ENCODE measurements at regions not wholly inside any gene's neighbourhood (a gene's known extent, or its start where the extent isn't known, plus 50 kb on each side); places are given as distances from the start of the nearest gene placed in this dataset.
A peak's percentile ranks its signal among the peaks of the same experiment; 100 is the strongest.

GRCh38 chr6:96716221-96716620 is 121.1 kb downstream of the GPR63 start (continued):
- TF ChIP-seq CHD7 (IDR thresholded peaks at IDR 0.05; ENCODE audit: insufficient replicate concordance, low read length) (no peak), E2F6 (IDR thresholded peaks at IDR 0.05) (no peak), JUND (IDR thresholded peaks at IDR 0.05; ENCODE audit: low read length) (no peak), TEAD4 (IDR thresholded peaks at IDR 0.05; ENCODE audit: low read depth, low read length) (0 out of 2 replicates have a peak, but pooled peaks have one; percentile 10), ATF2 (IDR thresholded peaks at IDR 0.05; ENCODE audit: low read length) (no peak), NANOG (IDR thresholded peaks at IDR 0.05; ENCODE audit: insufficient read depth, low read depth, low read length, poor library complexity, severe bottlenecking) (no peak), USF2 (IDR thresholded peaks at IDR 0.05; ENCODE audit: low read length) (0 out of 2 replicates have a peak, but pooled peaks have one; percentile 44), TAF1 (IDR thresholded peaks at IDR 0.05; ENCODE audit: low read depth, low read length) (no peak)
